Keratinocyte (primary cell): ENCODE measurements at regions not wholly inside any gene's neighbourhood (a gene's known extent, or its start where the extent isn't known, plus 50 kb on each side); places are given as distances from the start of the nearest gene placed in this dataset.

ENCODE experiments used
- CTCF ChIP-seq, 3 experiments: IDR thresholded peaks in 1 of 3; conservative IDR thresholded peaks in 1 of 3; optimal IDR thresholded peaks in 1 of 3; 2 replicates in 2 of 3; 3 replicates in 1 of 3; pipeline versions ENCODE3 to v1.5.1; 2011; ENCODE audit warnings: low read length in 3 of 3, mild to moderate bottlenecking in 3 of 3, moderate library complexity in 2 of 3, control low read depth in 1 of 3, inconsistent platforms in 1 of 3; ENCODE audit not compliant: insufficient read depth in 2 of 3; ENCODE audit errors: extremely low read depth in 1 of 3
- EZH2 ChIP-seq: IDR thresholded peaks from one replicate; pipeline ENCODE4 v1.6.1; 2012; ENCODE audit warnings: inconsistent platforms, mild to moderate bottlenecking, low read length, moderate library complexity

DNA sequence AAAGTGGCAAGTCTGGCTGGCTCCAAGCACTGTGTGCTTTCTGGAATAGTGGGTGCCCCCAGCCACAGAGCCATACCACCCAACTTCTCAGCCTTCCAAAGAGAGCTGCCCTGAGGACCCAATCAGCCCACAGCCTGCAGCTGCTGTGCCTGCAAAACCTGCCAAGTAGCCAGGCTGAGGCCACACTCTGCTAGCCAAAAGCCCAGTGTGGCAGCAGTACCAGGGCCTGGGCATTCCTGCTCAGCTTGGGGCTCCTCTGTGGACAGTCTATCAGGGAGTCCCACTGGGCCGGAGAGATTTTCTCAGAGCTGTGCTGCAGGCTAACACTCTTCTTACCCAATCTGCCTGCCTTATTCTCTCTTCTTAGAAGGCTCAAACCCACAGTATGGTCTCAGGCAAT lies 136.5 kb downstream of the TPRA1 start:
- TF ChIP-seq CTCF (optimal IDR thresholded peaks at IDR 0.05 in 1 of 3, IDR thresholded peaks at IDR 0.05 in 1 of 3, conservative IDR thresholded peaks at IDR 0.05 in 1 of 3; ENCODE audit: extremely low read depth in 1 of 3, insufficient read depth in 2 of 3, low read length in 3 of 3) (no peak), EZH2 (no peak)
